Hepatocyte (in vitro differentiated cells): ENCODE measurements at regions not wholly inside any gene's neighbourhood (a gene's known extent, or its start where the extent isn't known, plus 50 kb on each side); places are given as distances from the start of the nearest gene placed in this dataset.

ENCODE experiments used
- DNase-seq: peaks from one replicate; pipeline ENCODE4 v3.0.0-alpha.2; 2016; ENCODE audit warnings: low spot score
- H2AFZ ChIP-seq: fragments of 200-600 bp; sonication (generic); 2 replicates; pipeline ENCODE4 v1.6.0; 2016; ENCODE audit warnings: antibody characterized with exemption, mild to moderate bottlenecking
- H3K27ac ChIP-seq: fragments of 200-600 bp; sonication (generic); 2 replicates; pipeline ENCODE4 v1.5.1; 2016; ENCODE audit warnings: mild to moderate bottlenecking
- H3K27me3 ChIP-seq: fragments of 200-600 bp; sonication (generic); 2 replicates; pipeline ENCODE4 v1.6.1; 2016
- H3K36me3 ChIP-seq: fragments of 200-600 bp; sonication (generic); replicated peaks from 2 replicates; pipeline ENCODE4 v1.5.1; 2016; ENCODE audit warnings: low read depth; ENCODE audit not compliant: insufficient read depth
- H3K4me1 ChIP-seq: fragments of 200-600 bp; sonication (generic); 2 replicates; pipeline ENCODE4 v1.5.1; 2016; ENCODE audit warnings: mild to moderate bottlenecking, moderate library complexity; ENCODE audit not compliant: insufficient read depth
- H3K4me2 ChIP-seq: fragments of 200-600 bp; sonication (generic); 2 replicates; pipeline ENCODE4 v1.6.0; 2016
- H3K4me3 ChIP-seq: fragments of 200-600 bp; sonication (generic); 2 replicates; pipeline ENCODE4 v1.5.1; 2016; ENCODE audit warnings: mild to moderate bottlenecking
- H3K79me2 ChIP-seq: fragments of 200-600 bp; sonication (generic); 2 replicates; pipeline ENCODE4 v1.6.0; 2017; ENCODE audit warnings: mild to moderate bottlenecking
- H3K9me2 ChIP-seq: fragments of 200-600 bp; sonication (generic); replicated peaks from 2 replicates; pipeline ENCODE4 v1.6.0; 2017; ENCODE audit warnings: mild to moderate bottlenecking; ENCODE audit not compliant: insufficient read depth
- H3K9me3 ChIP-seq: fragments of 200-600 bp; sonication (generic); 2 replicates; pipeline ENCODE4 v1.5.1; 2016; ENCODE audit warnings: low read depth, mild to moderate bottlenecking
- H4K20me1 ChIP-seq: fragments of 200-600 bp; sonication (generic); 2 replicates; pipeline ENCODE4 v1.6.0; 2016; ENCODE audit warnings: mild to moderate bottlenecking; ENCODE audit not compliant: insufficient read depth, poor library complexity, severe bottlenecking
- CTCF ChIP-seq: fragments of 200-600 bp; sonication (generic); IDR thresholded peaks from 2 replicates; pipeline ENCODE4 v1.5.1; 2016; ENCODE audit warnings: antibody characterized with exemption, mild to moderate bottlenecking; ENCODE audit not compliant: poor library complexity
- EZH2 ChIP-seq: fragments of 200-600 bp; sonication (generic); IDR thresholded peaks from 2 replicates; pipeline ENCODE4 v1.6.1; 2016; ENCODE audit warnings: antibody characterized with exemption, mild to moderate bottlenecking, borderline replicate concordance
- EZH2phosphoT487 ChIP-seq: fragments of 200-600 bp; sonication (generic); IDR thresholded peaks from one replicate; pipeline ENCODE4 v1.6.1; 2018; ENCODE audit warnings: antibody characterized with exemption, mild to moderate bottlenecking, low read depth, moderate library complexity; ENCODE audit not compliant: unreplicated experiment, severe bottlenecking
- WGBS: methylation state at CpG from one replicate; pipeline ENCODE4 v1.1.6; 2016; ENCODE audit warnings: low lambda C conversion rate; ENCODE audit errors: missing lambda C conversion rate; 5-methylcytosine and 5-hydroxymethylcytosine counted together

DNA sequence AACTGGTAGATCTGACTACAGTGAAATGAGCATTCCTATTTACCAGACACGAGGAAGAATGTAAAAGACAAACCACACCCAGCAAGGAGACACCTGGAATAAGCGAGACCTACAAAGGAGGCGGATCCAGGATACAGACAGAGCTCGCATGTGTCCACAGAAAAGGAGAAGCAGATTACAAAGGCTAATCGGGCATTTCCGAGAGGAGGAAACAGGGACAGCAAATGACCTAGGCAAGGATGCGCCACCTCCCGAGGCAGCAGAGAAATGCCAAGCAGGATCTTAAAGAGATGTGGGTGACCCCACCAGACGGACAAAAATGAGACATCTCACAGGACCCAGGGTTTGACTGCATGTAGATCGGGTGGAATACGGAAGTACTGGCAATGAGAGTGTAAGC is 63.2 kb upstream of the IQSEC1 start:
- no peaks in the 10 kb centered on the region for H3K36me3 ChIP-seq
- no peaks in the 10 kb centered on the region for H3K9me2 ChIP-seq
- H3K4me1 ChIP-seq = no peaks in the 10 kb centered on the region
- WGBS = 87% methylated on average over 11 of the region's 11 CpGs
- no peak for DNase-seq
- H4K20me1 ChIP-seq = no peaks in the 10 kb centered on the region
- no peak overlapping the region for H3K4me2 ChIP-seq
- H2AFZ ChIP-seq = no peak overlapping the region
- H3K27me3 ChIP-seq = no peaks in the 10 kb centered on the region
- TF ChIP-seq EZH2 (no peak), EZH2phosphoT487 (no peak), CTCF (no peak)
- no peaks in the 10 kb centered on the region for H3K79me2 ChIP-seq
- H3K9me3 ChIP-seq = no peaks in the 10 kb centered on the region
- no peak overlapping the region for H3K4me3 ChIP-seq
- no peak overlapping the region for H3K27ac ChIP-seq

GRCh38 chr3:13135811-13136321 is 62.6 kb upstream of the IQSEC1 start:
- Histone ChIP-seq H3K27me3 (no peaks in the 10 kb centered on the region), H3K4me1 (no peaks in the 10 kb centered on the region), H3K36me3 (no peaks in the 10 kb centered on the region), H4K20me1 (no peaks in the 10 kb centered on the region), H3K9me3 (no peaks in the 10 kb centered on the region), H3K27ac (no peak overlapping the region), H3K9me2 (no peaks in the 10 kb centered on the region), H3K79me2 (no peaks in the 10 kb centered on the region), H3K4me2 (no peak overlapping the region), H2AFZ (no peak overlapping the region), H3K4me3 (no peak overlapping the region)
- WGBS = 82% methylated on average over 19 of the region's 19 CpGs
- TF ChIP-seq CTCF (no peak), EZH2phosphoT487 (no peak), EZH2 (no peak)
- DNase-seq = no peak

DNA sequence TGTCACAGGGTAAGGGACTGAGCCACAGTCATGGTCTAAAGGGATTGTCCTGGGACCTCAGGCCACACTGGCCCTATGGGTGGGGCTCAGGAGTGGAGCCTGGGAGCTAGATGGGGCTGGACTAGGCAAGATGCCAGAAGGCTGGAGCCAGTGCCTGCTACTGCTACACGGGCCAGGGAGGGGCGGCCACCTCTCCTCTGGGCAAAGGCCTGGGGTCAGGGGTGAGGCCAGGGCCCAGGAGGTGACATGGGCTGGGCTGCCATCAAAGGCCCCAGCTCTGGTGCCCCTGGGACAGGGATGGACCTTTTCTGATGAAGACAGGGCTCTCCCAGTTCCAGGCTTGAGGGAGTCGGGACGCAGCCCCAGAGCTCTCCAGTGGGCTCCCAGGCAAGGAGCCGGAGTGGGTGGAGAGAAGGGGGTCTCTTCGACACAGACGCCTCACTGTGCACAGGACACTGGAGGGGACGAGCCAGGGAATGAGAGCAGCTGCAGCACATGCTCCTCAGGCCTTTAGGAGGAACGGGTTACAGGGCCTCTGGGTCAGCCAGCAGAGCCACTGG is 62.1 kb upstream of the IQSEC1 start:
- TF ChIP-seq EZH2 = no peak
- TF ChIP-seq CTCF = no peak
- no peak for TF ChIP-seq EZH2phosphoT487
- H3K79me2 ChIP-seq = no peaks in the 10 kb centered on the region
- no peak for DNase-seq

More for the DNA sequence above, 62.1 kb upstream of the IQSEC1 start:
- Histone ChIP-seq H3K27ac (no peak overlapping the region), H3K9me3 (no peaks in the 10 kb centered on the region), H3K27me3 (no peaks in the 10 kb centered on the region), H3K36me3 (no peaks in the 10 kb centered on the region), H3K4me3 (no peak overlapping the region), H3K4me2 (no peak overlapping the region), H3K4me1 (no peaks in the 10 kb centered on the region), H2AFZ (no peak overlapping the region), H4K20me1 (no peaks in the 10 kb centered on the region), H3K9me2 (no peaks in the 10 kb centered on the region)
- WGBS = 83% methylated on average over 9 of the region's 9 CpGs
